Trophoblast cell (in vitro differentiated cells and primary cell): ENCODE measurements at regions not wholly inside any gene's neighbourhood (a gene's known extent, or its start where the extent isn't known, plus 50 kb on each side); places are given as distances from the start of the nearest gene placed in this dataset.

Source experiments
- DNase-seq, 2 donors: peaks; one replicate each; pipeline ENCODE4 v3.0.0-alpha.2; 2016
- H2AFZ ChIP-seq: 2 replicates; pipeline ENCODE4 v1.6.1; 2013; ENCODE audit warnings: low read length, moderate library complexity, mild to moderate bottlenecking; ENCODE audit not compliant: insufficient read depth, poor library complexity
- H2AK5ac ChIP-seq: 2 replicates; pipeline ENCODE4 v1.6.1; 2013; ENCODE audit warnings: mild to moderate bottlenecking, low read length
- H2BK120ac ChIP-seq: 2 replicates; pipeline ENCODE4 v1.6.1; 2013; ENCODE audit warnings: low read length, mild to moderate bottlenecking, moderate library complexity; ENCODE audit not compliant: insufficient read depth, poor library complexity
- H2BK12ac ChIP-seq: 2 replicates; pipeline ENCODE4 v1.6.1; 2013; ENCODE audit warnings: mild to moderate bottlenecking, low read length, moderate library complexity
- H2BK5ac ChIP-seq: 2 replicates; pipeline ENCODE4 v1.6.1; 2013; ENCODE audit warnings: low read length, low read depth, moderate library complexity, mild to moderate bottlenecking; ENCODE audit not compliant: poor library complexity
- H3K14ac ChIP-seq: 2 replicates; pipeline ENCODE4 v1.6.1; 2013; ENCODE audit warnings: mild to moderate bottlenecking, low read length
- H3K18ac ChIP-seq: 2 replicates; pipeline ENCODE4 v1.6.1; 2013; ENCODE audit warnings: mild to moderate bottlenecking, low read length
- H3K23ac ChIP-seq: 2 replicates; pipeline ENCODE4 v1.6.1; 2013; ENCODE audit warnings: low read length
- H3K27ac ChIP-seq: 2 replicates; pipeline ENCODE4 v1.5.1; 2013; ENCODE audit warnings: low read depth, mild to moderate bottlenecking, inconsistent platforms, low read length, moderate library complexity
- H3K27me3 ChIP-seq: 2 replicates; pipeline ENCODE4 v1.6.1; 2013; ENCODE audit warnings: inconsistent platforms, mild to moderate bottlenecking, low read length, moderate library complexity; ENCODE audit not compliant: insufficient read depth
- H3K36me3 ChIP-seq, 2 experiments: 1 replicate in 1 of 2; 2 replicates in 1 of 2; pipeline ENCODE4 v1.6.1; 2013; ENCODE audit warnings: low read length in 2 of 2, mild to moderate bottlenecking in 2 of 2, moderate library complexity in 1 of 2; ENCODE audit not compliant: insufficient read depth in 2 of 2, control insufficient read depth in 1 of 2
- H3K4ac ChIP-seq: 2 replicates; pipeline ENCODE4 v1.6.1; 2013; ENCODE audit warnings: low read depth, mild to moderate bottlenecking, low read length, moderate library complexity
- H3K4me1 ChIP-seq, 2 experiments: 1 replicate in 1 of 2; 2 replicates in 1 of 2; pipeline ENCODE4 v1.6.1; 2013; ENCODE audit warnings: low read length in 2 of 2, mild to moderate bottlenecking in 2 of 2, moderate library complexity in 1 of 2; ENCODE audit not compliant: insufficient read depth in 2 of 2, control insufficient read depth in 1 of 2
- H3K4me2 ChIP-seq: 2 replicates; pipeline ENCODE4 v1.6.1; 2013; ENCODE audit warnings: inconsistent platforms, mild to moderate bottlenecking, low read length, moderate library complexity
- H3K4me3 ChIP-seq: 2 replicates; pipeline ENCODE4 v1.5.1; 2013; ENCODE audit warnings: mild to moderate bottlenecking, low read depth, low read length, inconsistent platforms
- H3K79me1 ChIP-seq: one replicate; pipeline ENCODE4 v1.6.1; 2013; ENCODE audit warnings: low read length
- H3K79me2 ChIP-seq: 2 replicates; pipeline ENCODE4 v1.6.1; 2013; ENCODE audit warnings: low read length, mild to moderate bottlenecking; ENCODE audit not compliant: control insufficient read depth, insufficient read depth, poor library complexity
- H3K9ac ChIP-seq: 2 replicates; pipeline ENCODE4 v1.6.1; 2013; ENCODE audit warnings: mild to moderate bottlenecking, low read length
- H3K9me3 ChIP-seq: 2 replicates; pipeline ENCODE4 v1.6.1; 2013; ENCODE audit warnings: low read depth, mild to moderate bottlenecking, control low read depth, inconsistent platforms, low read length; ENCODE audit not compliant: insufficient read depth
- H4K12ac ChIP-seq: 2 replicates; pipeline ENCODE4 v1.6.1; 2013; ENCODE audit warnings: low read depth, mild to moderate bottlenecking, low read length, moderate library complexity
- H4K8ac ChIP-seq: 2 replicates; pipeline ENCODE4 v1.6.1; 2013; ENCODE audit warnings: low read depth, mild to moderate bottlenecking, low read length, moderate library complexity
- H4K91ac ChIP-seq: one replicate; pipeline ENCODE4 v1.6.1; 2013; ENCODE audit warnings: low read depth, mild to moderate bottlenecking, low read length, moderate library complexity
- WGBS: extraction: QIAGEN DNeasy Blood & Tissue Kit; methylation state at CpG from one replicate; pipeline ENCODE4 v1.1.7; 2013; ENCODE audit warnings: missing lambda C conversion rate; ENCODE audit not compliant: insufficient read length, insufficient coverage; ENCODE audit errors: extremely low coverage; 5-methylcytosine and 5-hydroxymethylcytosine counted together

DNA sequence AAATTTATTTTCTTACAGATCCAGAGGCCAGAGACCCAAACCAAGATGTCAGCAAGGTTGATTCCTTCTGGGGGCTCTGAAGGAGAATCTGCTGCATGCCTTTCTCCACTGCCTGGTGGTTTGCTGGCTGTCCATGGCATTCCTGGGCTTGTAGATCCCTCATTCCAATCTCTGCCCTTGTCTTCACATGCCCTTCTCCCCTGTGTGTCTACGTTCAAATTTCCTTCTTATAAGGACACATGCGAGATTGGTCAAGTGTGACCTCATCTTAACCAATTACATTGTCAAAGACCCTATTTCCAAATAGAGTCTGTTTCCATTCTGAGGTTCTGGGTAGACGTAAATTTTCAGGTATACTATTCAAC is 84.5 kb upstream of the RAI14 start:
- H3K79me2 ChIP-seq = no peaks in the 10 kb centered on the region
- no peak overlapping the region for H3K9ac ChIP-seq
- H2BK5ac ChIP-seq = no peak overlapping the region
- no peak overlapping the region for H4K8ac ChIP-seq
- H4K12ac ChIP-seq = no peak overlapping the region
- H2BK120ac ChIP-seq = no peak overlapping the region
- no peak overlapping the region for H3K18ac ChIP-seq
- H3K4ac ChIP-seq = no peak overlapping the region
- peaks cover 0 to 3% of the 10 kb centered on the region in 2 experiments for H3K4me1 ChIP-seq
- H3K14ac ChIP-seq = no peak overlapping the region
- no peak overlapping the region for H3K27ac ChIP-seq
- H3K79me1 ChIP-seq = no peaks in the 10 kb centered on the region
- no peak overlapping the region for H2AK5ac ChIP-seq
- H3K9me3 ChIP-seq = no peaks in the 10 kb centered on the region
- no peak overlapping the region for H3K4me3 ChIP-seq
- no peaks in the 10 kb centered on the region for H3K27me3 ChIP-seq
- H4K91ac ChIP-seq = no peak overlapping the region
- no CpG with 5 or more reads among the region's 3 CpGs for WGBS
- no peak overlapping the region for H2BK12ac ChIP-seq
- DNase-seq = no peak
- no peaks in the 10 kb centered on the region for H3K36me3 ChIP-seq
- no peak overlapping the region for H3K23ac ChIP-seq
- no peak overlapping the region for H2AFZ ChIP-seq
- no peak overlapping the region for H3K4me2 ChIP-seq

DNA sequence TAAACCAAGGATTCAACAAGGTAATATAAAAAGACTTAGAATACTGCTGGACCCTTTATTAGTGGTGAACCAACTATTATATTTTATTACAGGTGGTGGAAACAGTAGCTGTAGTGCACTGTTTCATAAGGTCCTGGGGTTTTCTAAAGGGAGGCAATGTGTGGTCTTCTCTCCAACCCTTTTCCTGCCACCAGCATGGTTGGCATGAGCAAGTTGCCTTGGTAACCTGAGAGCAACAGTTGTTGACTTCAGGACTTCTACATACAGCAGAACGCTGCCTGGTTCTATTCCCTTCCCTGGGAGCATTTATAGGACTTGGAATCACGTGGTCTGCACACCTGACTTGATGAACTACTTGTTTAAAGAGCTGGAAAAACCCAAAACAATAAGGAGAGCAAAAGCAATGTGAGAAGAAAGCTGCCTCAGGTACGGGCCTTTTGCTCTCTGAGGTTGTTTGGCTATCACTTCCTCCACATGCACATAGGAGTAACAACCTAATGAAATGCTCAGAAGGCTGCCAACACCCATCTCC is 81.1 kb upstream of the RAI14 start:
- no peak for DNase-seq
- Histone ChIP-seq H3K4ac (no peak overlapping the region), H3K18ac (no peak overlapping the region), H3K79me2 (no peaks in the 10 kb centered on the region), H3K9ac (no peak overlapping the region), H3K23ac (no peak overlapping the region), H3K9me3 (peaks cover 3% of the 10 kb centered on the region), H2AFZ (no peak overlapping the region), H3K14ac (no peak overlapping the region), H4K8ac (no peak overlapping the region), H3K4me1 (peaks cover 0 to 3% of the 10 kb centered on the region in 2 experiments), H3K27me3 (no peaks in the 10 kb centered on the region), H2BK12ac (no peak overlapping the region), H3K4me2 (no peak overlapping the region), H4K91ac (no peak overlapping the region), H3K79me1 (no peaks in the 10 kb centered on the region), H2BK5ac (no peak overlapping the region), H4K12ac (no peak overlapping the region), H3K4me3 (no peak overlapping the region), H2BK120ac (no peak overlapping the region), H2AK5ac (no peak overlapping the region), H3K27ac (no peak overlapping the region), H3K36me3 (no peaks in the 10 kb centered on the region)
- WGBS = no CpG with 5 or more reads among the region's 3 CpGs

DNA sequence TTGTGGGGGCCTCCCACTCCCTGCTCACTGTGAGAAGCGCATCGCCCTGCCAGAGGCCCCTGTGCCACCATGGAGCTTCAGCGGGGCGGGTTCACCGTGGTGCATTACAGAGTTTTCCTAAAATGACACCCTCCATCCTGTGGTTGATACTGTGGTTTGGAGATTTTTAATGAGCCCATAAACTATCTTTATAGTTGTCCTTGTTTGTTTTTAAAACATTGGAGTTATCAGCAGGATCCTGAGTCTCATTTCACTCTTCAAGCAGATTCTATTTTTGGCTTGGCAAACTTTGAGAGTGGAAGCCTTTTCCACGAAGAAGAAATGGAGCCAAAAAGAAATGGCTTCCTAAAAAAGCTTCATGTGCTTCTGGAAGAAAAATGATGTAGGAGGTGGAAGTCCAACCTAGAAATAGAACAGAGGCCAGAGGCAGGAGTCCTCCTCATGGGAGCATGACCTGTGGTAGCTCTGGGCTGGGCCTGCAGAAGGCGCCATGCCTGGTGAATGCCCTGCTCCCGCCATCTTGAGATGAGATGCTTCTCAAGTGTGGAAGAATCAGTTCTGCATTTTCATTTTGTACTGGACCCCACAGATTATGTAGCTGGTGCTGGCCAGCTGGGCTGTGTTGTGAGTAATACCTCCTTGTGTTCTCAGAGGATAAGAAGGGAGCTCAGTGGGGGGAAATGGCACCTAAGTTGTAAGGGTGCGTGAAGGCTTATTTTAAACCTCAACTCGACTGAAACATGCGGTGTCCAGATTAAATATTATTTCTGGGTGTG is 79.0 kb upstream of the RAI14 start:
- DNase-seq = no peak
- Histone ChIP-seq H2AFZ (no peak overlapping the region), H2BK5ac (no peak overlapping the region), H3K4me3 (no peak overlapping the region), H3K14ac (no peak overlapping the region), H4K91ac (no peak overlapping the region), H3K4me1 (no peaks in the 10 kb centered on the region), H2AK5ac (no peak overlapping the region), H3K4me2 (no peak overlapping the region), H3K79me1 (no peaks in the 10 kb centered on the region), H2BK12ac (no peak overlapping the region), H3K9me3 (peaks cover 3% of the 10 kb centered on the region), H3K36me3 (no peaks in the 10 kb centered on the region), H3K4ac (no peak overlapping the region), H4K8ac (no peak overlapping the region), H2BK120ac (no peak overlapping the region), H3K23ac (no peak overlapping the region), H3K27ac (no peak overlapping the region), H3K9ac (no peak overlapping the region), H3K18ac (no peak overlapping the region), H4K12ac (no peak overlapping the region), H3K79me2 (no peaks in the 10 kb centered on the region), H3K27me3 (no peaks in the 10 kb centered on the region)
- no CpG with 5 or more reads among the region's 11 CpGs for WGBS

DNA sequence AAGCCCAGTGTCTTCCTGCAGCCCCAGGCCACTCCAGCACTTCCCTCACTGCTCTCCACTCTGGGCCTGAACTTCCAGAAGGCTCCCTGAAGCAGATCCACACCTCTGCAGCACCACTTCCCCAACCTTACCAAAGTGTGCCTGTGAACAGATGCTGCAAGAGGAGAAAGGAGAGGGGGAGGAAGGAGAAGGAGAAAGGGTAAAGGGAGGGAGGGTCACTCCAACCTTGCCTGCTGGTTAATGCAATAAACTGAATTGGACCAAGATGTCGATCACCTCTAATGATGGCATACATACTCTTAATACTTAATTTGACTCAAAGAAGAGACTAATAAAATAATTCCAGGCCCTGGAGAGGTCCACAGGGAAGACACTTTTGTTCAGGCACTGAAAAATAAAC is 77.2 kb upstream of the RAI14 start:
- Histone ChIP-seq H3K79me2 (no peaks in the 10 kb centered on the region), H3K9me3 (peaks cover 3% of the 10 kb centered on the region), H3K4me2 (no peak overlapping the region), H3K36me3 (no peaks in the 10 kb centered on the region), H2BK120ac (no peak overlapping the region), H3K4ac (no peak overlapping the region), H4K8ac (no peak overlapping the region), H2AFZ (no peak overlapping the region), H2BK5ac (no peak overlapping the region), H3K27me3 (no peaks in the 10 kb centered on the region), H3K27ac (no peak overlapping the region), H3K4me3 (no peak overlapping the region), H3K79me1 (no peaks in the 10 kb centered on the region), H2AK5ac (no peak overlapping the region), H2BK12ac (no peak overlapping the region), H4K91ac (no peak overlapping the region), H4K12ac (no peak overlapping the region), H3K18ac (no peak overlapping the region), H3K14ac (no peak overlapping the region), H3K9ac (no peak overlapping the region), H3K23ac (no peak overlapping the region), H3K4me1 (no peaks in the 10 kb centered on the region)
- no CpG with 5 or more reads among the region's 1 CpG for WGBS
- DNase-seq = no peak
